Ramos (cell line): ENCODE measurements at regions not wholly inside any gene's neighbourhood (a gene's known extent, or its start where the extent isn't known, plus 50 kb on each side); places are given as distances from the start of the nearest gene placed in this dataset.

Experiments
- in situ Hi-C: fragments of 300-500 bp; cut with MboI; formaldehyde crosslinking; loops from one replicate; pipeline ENCODE4 v1.14.3; 2022; ENCODE audit warnings: low sequenced_read_pairs; ENCODE audit not compliant: unreplicated experiment

DNA sequence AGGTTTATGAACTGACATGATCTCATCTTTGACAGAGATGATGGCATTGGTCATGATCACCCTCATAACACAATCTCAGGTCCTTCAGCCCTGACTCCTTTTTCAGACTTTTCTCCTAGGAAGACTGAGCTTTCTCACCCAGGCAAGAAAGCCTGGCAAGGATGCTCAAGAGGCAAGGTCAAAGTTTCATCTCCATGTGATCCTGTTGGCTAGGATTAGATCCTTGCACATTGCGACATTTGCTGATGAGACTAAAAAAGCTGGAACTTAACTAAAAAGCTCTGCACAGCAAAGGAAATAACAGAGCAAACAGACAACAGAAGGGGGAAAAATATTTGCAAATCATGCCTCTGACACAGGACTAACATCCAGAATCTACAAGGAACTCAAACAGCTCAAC lies 444.1 kb upstream of the PSMD7 start:
- in situ Hi-C loops, result no loop called here

DNA sequence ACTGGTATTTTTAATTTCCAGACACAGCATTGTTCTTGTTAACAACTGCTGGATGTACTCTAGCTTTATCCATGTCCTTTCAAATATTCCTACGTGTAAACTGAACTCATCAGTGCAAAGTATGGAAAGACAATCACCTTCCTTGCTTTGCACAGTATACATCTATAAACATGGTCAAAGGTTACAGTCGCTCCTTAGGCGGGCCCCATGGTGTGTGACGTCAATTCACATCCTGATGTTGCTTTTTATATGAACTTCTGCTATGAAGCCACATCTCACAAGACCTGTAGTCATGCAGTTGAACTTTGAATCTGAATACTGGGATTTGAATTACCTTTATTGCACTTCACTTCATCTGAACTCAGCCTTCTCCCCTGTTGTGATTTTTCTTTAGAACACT lies 447.6 kb upstream of the PSMD7 start:
- in situ Hi-C loops, result no loop called here

DNA sequence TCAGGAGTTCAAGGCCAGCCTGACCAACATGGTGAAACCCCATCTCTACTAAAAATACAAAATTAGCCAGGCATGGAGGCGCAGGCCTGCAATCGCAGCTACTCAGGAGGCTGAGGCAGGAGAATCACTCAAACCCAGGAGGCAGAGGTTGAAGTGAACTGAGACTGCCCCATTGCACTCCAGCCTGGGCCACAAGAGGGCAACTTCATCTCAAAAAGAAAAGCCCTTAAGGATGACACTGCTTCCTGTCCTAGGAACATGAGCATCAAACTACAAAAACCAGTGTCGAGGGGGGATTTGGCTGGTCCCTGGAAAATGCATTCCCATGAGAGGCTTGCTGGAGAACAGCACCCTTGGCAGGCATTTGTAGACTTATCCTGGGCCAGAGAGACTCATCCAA lies 449.5 kb upstream of the PSMD7 start:
- in situ Hi-C loops, result no loop called here

DNA sequence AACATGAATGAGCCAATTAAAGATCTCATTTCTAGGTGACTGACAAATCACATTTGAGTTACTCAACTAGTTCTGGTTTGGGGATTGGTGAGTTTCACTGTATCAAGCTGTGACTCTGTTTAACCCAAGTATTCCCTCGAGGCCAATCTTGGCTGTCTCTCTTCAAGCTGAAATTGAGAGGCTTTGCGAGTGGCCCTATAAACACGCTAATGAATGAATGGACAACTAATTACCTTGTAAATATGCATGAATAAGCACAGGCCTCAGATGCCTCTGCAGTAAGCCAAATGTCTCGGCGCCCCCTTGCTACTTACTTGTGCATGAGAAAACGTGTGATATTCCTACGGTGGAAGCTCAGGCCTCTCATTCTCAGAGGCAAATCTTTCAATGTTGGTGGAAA lies 450.3 kb upstream of the PSMD7 start:
- in situ Hi-C loops, result no loop called here

DNA sequence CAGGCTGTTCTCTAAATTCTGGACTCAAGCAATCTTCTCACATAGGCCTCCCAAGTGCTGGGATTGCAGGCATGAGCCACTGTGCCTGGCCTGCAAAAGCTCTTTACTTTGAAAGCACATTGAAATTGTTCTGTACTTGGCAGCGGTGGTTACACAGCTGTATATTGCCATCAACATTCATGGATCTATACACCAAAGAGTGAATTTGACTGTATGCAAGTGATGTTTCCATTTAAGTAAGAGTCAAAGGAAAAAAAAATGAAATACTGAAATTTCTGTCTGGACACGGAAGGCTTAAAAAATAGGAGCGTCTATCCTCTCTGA lies 450.6 kb upstream of the PSMD7 start:
- in situ Hi-C loops, result no loop called here

DNA sequence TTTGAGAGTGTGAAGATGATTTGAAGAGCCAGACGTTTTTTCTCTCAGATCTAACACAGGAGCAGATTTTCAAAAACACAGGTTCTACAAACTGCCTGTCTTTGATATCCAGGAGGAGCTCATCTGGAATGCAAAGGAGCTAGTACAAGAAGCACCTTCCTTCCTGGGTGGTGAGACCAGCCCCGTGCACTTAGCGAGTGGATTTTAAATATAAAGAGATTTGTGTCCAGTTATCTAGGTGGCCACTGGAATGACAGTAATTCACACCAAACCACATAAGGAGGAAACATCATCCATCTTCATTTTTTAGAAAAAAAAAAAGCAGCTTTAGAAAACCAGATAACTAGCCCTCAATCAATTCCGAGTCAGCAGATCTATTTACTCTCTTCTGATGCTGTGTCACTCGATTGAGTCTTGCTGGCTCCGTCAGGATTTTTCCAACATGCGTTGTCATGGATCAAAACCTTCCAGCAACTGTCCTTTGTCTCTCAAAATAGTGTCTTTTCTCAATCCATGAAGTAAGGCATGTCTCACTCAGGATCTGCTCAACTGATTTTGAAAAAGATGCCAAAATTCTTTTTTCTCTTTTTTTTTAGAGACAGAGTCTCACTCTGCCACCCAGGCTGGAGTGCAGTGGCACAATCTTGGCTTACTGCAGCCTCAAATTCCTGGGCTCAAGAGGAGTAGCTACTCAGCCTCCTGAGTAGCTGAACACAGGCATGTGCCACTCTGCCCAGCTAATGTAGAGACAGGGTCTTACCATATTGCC lies 451.2 kb upstream of the PSMD7 start:
- in situ Hi-C loops, result no loop called here

DNA sequence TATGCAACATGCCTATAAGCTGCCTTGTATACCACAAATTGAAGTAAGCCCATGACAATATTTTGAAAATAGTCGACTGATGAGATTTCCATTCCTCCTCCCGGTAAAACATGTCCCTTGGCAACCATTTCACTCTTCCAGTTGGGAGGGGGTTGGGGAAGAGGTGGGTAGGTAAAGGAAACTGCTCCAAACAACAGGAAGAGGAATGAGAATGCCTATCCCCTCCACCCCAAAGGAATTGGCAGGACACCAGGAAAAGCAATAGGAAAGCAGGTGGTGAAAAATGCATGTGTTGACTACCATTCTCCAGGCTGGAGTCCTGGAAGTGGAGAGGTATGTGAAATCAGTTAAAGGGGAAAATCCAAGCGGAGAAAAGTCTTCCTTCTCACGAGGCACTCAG lies 455.9 kb upstream of the PSMD7 start:
- in situ Hi-C loops, result no loop called here

DNA sequence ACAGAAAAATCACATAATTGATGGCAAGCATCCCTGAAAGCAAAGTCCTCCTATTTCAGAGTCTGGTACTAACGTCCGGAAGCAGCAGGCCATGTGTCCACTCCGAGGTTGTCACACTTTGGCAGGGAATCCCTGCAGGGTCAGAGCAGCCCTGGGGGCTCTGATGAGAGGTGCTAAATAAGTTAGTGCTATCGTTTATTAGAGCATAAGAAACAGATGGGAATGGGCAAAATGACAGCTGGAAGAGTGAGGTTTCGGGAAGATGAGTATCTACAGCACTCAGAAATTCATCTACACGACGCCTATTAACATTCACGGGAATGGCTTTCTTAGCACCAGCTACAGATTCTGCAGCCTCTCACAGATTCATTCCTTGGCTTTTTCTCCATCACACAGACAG lies 465.4 kb upstream of the PSMD7 start:
- in situ Hi-C loops, result no loop called here

DNA sequence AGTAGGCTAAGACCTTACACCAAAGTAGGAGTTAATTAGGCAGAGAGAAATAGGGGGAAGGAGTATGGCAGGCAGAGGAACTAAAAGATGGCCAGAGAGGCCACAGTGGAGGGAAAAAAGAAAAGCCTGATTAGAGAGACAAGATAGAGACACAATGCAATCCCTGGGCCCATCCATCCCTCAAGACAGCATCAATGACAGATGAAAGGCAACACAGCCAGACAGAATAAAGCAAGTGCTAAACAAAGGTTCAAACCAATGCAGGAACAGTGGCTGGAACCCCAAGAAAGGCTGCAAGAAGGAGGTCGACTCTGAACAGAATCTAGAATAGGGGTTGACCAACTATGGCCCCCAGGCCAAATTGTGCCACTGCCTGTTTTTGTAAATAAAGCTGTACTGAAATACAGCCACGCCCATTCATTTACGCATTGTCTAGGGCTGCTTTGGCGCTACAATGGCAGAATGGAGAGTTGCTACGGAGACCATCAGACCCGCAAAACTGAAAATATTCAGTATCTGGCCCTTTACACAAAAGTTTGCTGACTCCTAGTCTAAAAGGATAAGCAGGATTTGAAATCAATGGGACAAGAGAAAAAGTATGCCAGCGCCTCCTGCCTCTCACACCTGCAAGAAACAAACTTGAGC lies 473.3 kb upstream of the PSMD7 start:
- in situ Hi-C loops, result no loop called here

DNA sequence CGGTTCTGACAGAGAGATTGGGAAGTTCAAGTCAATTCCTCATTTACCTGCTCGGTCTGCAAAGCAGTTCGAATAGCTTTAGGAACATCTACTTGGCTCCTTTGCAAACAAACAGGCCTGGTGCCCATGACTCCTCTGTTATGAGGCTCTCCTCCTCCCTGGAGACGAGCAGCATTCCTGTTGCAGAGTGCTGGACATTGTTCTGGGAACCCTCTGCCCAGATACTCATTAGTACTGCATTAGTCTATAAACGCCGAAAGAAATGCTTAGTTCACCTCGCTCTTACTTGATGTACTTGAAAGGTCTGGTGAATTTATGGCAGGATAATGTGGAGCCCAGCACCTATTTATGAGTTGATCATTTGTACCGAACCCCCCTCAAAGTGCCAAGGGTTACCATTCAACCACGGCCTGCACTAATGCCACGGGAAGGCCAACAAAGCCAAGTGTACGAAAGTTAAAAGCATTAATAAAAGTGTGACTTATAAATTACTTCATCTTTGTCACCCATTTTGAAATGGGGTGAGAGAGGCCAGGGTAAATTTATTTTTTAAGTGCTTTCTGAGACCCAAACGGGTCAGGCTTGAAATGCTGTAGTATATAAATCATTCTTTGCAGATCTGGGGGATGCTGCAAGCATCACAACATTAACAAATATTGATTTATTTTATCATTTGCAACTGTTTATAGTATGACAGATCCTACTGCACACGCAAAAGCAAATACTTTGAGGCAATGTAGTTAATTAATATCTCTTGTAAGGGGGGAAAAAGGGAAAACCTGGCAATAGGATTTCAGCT lies 478.9 kb upstream of the PSMD7 start:
- in situ Hi-C loops, result no loop called here

DNA sequence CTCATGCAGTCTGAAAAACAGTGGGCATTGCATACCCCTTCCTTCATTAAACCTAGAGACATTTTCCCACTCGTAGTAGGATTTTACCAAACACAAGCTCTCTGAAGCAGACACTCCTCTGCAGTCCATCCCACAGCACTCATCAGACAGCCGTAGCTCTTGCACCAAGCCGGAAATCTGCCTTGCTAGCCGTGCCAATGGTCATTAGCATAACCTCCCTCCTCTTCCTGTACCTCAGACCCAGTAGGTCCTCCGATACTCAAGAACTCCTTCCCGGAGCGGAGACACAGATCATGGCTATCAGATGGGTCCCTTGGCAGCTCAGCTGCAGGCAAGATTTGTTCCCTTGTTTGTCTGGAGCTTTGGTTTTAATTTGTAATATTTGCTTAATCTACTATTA lies 483.1 kb upstream of the PSMD7 start:
- in situ Hi-C loops, result no loop called here

DNA sequence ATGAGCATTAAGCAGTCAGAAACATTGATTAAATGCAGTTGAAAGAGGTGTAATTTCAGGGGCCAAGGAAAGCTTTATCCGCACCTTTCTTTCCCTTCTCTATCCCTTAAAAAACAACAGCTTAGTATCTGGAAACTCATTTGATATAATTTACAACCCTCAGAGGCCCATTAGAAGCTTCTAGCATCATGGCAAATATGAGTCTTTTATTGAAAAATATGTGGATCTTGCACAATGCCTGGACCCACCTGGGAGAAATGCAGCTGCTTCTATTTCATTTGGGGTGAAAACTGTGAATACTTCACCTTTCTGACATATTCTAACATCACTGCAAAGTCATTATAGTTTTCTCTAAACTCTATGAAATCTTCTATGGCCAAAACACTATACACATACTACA lies 492.2 kb upstream of the PSMD7 start:
- in situ Hi-C loops, result no loop called here

DNA sequence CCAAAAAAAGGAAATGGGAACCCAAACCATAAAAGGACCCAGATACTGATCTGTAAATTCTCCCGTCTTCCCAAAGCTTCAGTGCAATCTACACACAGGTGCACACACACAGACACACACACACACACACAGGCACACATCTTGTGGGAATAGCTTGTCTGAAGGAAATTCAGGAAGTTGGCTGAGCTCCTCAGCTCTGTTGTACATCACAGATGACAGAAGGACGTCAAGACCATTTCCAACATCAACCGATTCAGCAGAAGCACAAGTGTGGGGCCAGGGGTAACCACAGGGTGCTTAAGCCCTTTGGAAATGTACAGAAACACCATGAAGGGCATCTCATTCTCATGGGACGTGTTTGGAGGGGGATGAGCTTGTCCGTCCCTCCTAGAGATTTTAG lies 498.1 kb upstream of the PSMD7 start:
- in situ Hi-C loops, result no loop called here

DNA sequence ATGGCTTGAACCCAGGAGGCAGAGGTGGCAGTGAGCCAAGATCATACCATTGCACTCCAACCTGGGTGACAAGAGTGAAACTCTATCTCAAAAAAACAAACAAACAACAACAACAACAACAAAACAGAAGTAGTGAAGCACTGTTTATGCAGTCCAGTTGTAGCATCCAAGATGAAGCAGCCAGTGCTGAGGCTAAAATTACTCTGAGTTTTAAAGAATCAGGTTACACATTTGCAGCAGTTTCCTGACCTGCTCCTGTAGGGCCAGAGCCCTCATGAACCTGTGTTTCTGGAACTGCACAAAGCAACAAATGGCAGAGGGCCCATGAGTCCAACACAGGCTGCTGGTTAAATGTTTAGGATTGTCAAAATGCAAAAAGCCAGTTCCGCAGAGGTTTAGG lies 499.5 kb upstream of the PSMD7 start:
- in situ Hi-C loops, result no loop called here

DNA sequence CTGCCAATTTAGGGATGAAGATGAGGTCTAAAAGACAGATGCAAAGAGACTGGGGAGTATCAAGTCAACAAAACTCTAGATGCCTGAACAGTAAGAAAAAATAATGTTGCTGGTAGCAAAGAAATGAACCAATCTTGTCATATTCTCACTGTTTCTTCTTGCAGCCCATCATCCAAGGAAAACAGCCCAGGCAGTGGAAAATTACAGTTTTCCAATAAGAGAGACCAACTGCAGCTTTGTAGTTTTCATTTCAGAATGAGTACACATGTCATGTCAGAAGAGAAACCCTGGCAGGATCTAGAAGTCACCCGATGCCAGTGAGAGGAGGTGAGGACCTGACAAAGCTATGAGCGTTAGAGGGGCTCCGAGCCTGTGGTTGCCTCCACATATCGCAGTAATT lies 500.4 kb upstream of the PSMD7 start:
- in situ Hi-C loops, result no loop called here

DNA sequence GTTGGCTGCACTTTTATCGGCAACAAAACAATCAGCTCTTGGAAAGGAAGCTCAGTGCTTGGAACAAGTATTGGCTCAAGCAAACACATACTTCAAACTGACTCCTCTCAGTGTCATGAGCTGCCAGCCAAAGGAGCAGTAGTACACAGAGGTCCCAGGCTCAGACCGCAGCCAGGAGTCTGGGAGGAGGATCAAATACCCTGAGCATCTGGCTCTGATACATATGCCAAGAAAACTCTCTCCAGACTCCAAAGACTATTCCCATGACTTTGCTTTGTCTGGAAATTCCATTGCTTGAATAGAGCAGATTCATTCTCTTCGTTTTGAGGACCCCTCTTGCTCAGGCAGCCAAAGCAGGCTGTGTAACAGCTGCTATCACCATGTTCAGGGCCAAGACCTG lies 501.6 kb upstream of the PSMD7 start:
- in situ Hi-C loops, result no loop called here

DNA sequence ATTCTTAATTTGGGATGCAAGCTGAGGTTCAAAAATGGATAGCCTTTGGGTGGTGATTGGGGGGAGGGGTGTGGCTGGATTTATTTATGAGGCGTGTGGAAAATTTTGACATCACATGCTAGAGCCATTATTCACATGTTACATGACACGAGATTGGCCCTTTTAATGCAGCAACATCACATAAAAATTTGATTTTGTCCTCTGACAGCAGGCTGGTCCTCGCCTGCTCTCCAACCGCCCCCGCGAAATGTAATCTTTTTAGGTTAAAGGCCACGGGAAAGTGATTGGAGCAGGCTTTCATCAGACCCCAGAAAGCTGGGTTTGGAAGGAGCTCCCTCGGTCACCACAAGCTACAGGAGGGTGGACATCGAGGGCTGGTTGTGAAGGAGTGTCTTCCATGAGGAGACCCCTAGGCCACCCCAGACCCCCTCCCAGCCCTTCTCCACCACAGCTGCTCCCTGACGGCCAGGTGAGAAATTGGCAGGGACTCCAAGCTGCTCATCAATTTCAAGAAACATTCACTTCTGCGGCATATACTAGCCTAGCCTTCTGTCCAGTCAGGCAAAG lies 502.7 kb upstream of the PSMD7 start:
- in situ Hi-C loops, result no loop called here

DNA sequence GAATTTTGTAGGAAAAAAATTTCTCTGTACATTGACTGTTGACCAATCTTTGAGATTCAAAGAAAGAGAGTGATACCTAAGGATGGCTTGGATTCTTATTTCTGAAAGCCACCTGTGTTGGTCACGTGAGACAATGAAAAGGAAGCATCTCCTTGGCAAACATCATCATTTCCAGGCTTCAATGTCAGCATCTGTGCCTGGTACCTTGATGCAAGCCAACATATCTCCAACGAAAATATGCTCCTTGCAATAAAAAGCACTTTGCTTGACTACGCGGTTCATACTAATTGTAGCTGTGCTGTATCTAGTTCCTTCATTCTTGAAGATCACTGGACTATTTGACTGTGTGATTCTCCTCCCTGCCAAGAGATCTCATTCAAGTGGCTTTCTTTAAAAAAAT lies 503.4 kb upstream of the PSMD7 start:
- in situ Hi-C loops, result no loop called here

DNA sequence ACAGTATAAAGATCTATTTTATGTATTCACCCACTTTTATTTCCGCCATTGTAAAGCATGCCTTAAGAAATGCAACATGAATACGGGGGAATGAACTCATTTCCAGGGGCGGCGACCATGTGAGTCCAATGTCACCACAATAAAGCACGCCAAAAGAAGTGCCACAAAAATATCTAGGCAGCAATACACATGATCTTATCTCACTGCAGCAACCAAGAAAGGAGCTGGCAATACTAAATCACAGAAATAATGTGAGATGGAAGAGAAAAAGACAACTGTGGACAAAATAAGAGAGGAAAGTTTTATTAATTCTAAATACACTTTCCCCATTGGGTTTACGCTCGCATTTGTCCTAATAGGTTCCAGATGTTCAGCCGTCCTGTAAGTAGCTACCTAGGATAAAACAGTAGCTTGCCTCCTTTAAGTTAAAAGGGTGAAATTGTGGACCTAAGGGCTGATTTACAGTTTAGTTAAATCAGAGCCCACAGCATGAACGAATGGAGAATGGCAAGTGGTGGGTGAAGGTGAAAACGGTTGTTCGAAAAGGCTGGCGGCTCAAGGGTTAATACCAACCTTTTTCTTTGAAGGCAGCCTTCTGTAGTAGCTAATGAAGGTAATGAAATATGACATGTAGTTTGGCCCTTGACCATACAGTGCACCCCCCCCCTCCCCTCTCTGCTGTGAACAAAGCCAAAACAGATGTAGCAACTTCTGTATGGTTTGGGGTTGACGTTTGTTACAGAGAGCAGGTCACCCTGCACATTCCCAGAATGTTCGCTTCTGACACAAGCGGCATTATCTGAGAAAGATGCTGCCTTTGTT lies 504.2 kb upstream of the PSMD7 start:
- in situ Hi-C loops, result no loop called here

DNA sequence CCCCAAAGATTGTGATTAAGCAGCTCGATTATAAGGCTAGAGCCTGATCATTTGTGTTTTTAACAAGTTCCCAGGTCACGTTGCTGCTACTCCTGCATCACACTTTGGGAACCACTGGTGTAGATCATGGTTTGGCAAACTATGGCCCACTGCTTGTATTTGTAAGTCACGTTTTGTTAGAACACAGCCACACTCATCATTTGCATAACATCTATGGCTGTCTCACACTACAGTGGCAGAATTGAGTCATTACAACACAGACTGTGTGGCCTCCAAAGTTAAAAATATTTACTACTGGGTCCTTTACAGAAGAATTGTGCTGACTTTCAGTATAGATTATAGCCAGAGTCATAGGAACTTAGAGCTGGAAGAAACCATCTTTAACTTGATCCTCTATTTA lies 515.3 kb upstream of the PSMD7 start:
- in situ Hi-C loops, result no loop called here
